ENCODE measurements at regions not wholly inside any gene's neighbourhood (a gene's known extent, or its start where the extent isn't known, plus 50 kb on each side); places are given as distances from the start of the nearest gene placed in this dataset.
"Not testable (repeated sequence)": the region's sequence is repeated elsewhere in the genome, so short reads cannot be mapped to it uniquely, and the experiment has no call there.

- no peak for FAIRE-seq
- no peak for DNase-seq (ENCODE audit: low spot score)
These were observed 1761.3 kb upstream of the IGFBP7 start for GRCh38 chr4:58871509-58871908.

- FAIRE-seq, result no peak
- no peak for DNase-seq (ENCODE audit: low spot score)
These were observed 1738.8 kb upstream of the IGFBP7 start for GRCh38 chr4:58849026-58849425.

- no peak for FAIRE-seq
- DNase-seq (ENCODE audit: low spot score), result no peak
These were observed 1733.3 kb upstream of the IGFBP7 start for GRCh38 chr4:58843455-58843854.

GRCh38 chr4:58833126-58833525 is 1722.9 kb upstream of the IGFBP7 start:
- no peak for DNase-seq (ENCODE audit: low spot score)
- no peak for FAIRE-seq

- no peak for FAIRE-seq
- DNase-seq (ENCODE audit: low spot score), result no peak
These were observed 1715.1 kb upstream of the IGFBP7 start for GRCh38 chr4:58825278-58825677.

- FAIRE-seq; DNase-seq (ENCODE audit: low spot score): not testable (repeated sequence)
These were observed 1708.4 kb upstream of the IGFBP7 start for GRCh38 chr4:58818560-58818959.

GRCh38 chr4:58809948-58810347 is 1699.8 kb upstream of the IGFBP7 start:
- FAIRE-seq, result no peak
- DNase-seq (ENCODE audit: low spot score), result no peak

GRCh38 chr4:58809366-58809765 is 1699.2 kb upstream of the IGFBP7 start:
- FAIRE-seq (no peak), DNase-seq (ENCODE audit: low spot score) (no peak)

GRCh38 chr4:58808817-58809216 is 1698.6 kb upstream of the IGFBP7 start:
- no peak for FAIRE-seq
- DNase-seq (ENCODE audit: low spot score), result no peak

- FAIRE-seq (no peak), DNase-seq (ENCODE audit: low spot score) (no peak)
These were observed 1697.8 kb upstream of the IGFBP7 start for GRCh38 chr4:58807843-58808615.

- no peak for FAIRE-seq
These were observed 1666.4 kb upstream of the IGFBP7 start for GRCh38 chr4:58776627-58777026.

GRCh38 chr4:58767598-58767997 is 1657.4 kb upstream of the IGFBP7 start:
- DNase-seq (ENCODE audit: low spot score), result no peak
- no peak for FAIRE-seq

More at GRCh38 chr4:58776627-58777026, 1666.4 kb upstream of the IGFBP7 start:
- peak; percentile 32 for DNase-seq (ENCODE audit: low spot score)

- FAIRE-seq (no peak), DNase-seq (ENCODE audit: low spot score) (no peak)
These were observed 1656.6 kb upstream of the IGFBP7 start for GRCh38 chr4:58766763-58767162.

- FAIRE-seq (no peak), DNase-seq (ENCODE audit: low spot score) (no peak)
These were observed 1651.4 kb upstream of the IGFBP7 start for GRCh38 chr4:58761563-58761962.

GRCh38 chr4:58760737-58761136 is 1650.6 kb upstream of the IGFBP7 start:
- DNase-seq (ENCODE audit: low spot score) (peak; percentile 13), FAIRE-seq (no peak)

- DNase-seq (ENCODE audit: low spot score) (no peak), FAIRE-seq (no peak)
These were observed 1649.9 kb upstream of the IGFBP7 start for GRCh38 chr4:58760100-58760499.

- peak; percentile 30 for DNase-seq (ENCODE audit: low spot score)
- FAIRE-seq, result no peak
These were observed 1639.0 kb upstream of the IGFBP7 start for GRCh38 chr4:58749206-58749605.

- no peak for FAIRE-seq
- no peak for DNase-seq (ENCODE audit: low spot score)
These were observed 1630.7 kb upstream of the IGFBP7 start for GRCh38 chr4:58740897-58741296.

GRCh38 chr4:58739275-58739674 is 1629.1 kb upstream of the IGFBP7 start:
- DNase-seq (ENCODE audit: low spot score), result no peak
- no peak for FAIRE-seq

- DNase-seq (ENCODE audit: low spot score), result no peak
- FAIRE-seq, result no peak
These were observed 1628.2 kb upstream of the IGFBP7 start for GRCh38 chr4:58738375-58738774.

- no peak for DNase-seq (ENCODE audit: low spot score)
- FAIRE-seq, result no peak
These were observed 1624.0 kb upstream of the IGFBP7 start for GRCh38 chr4:58734030-58734674.

- no peak for FAIRE-seq
- peak; percentile 4 for DNase-seq (ENCODE audit: low spot score)
These were observed 1622.8 kb upstream of the IGFBP7 start for GRCh38 chr4:58732973-58733372.

GRCh38 chr4:58723954-58724353 is 1613.8 kb upstream of the IGFBP7 start:
- DNase-seq (ENCODE audit: low spot score), result no peak
- FAIRE-seq, result no peak
